H9 (cell line): ENCODE measurements at regions not wholly inside any gene's neighbourhood (a gene's known extent, or its start where the extent isn't known, plus 50 kb on each side); places are given as distances from the start of the nearest gene placed in this dataset.
A peak's percentile ranks its signal among the peaks of the same experiment; 100 is the strongest.

Experiments
- DNase-seq: peaks from one replicate; pipeline ENCODE4 v3.0.0-alpha.2; 2017
- H2AFZ ChIP-seq: one replicate; pipeline ENCODE4 v1.6.1; 2013; ENCODE audit warnings: mild to moderate bottlenecking, low read length, control low read depth, moderate library complexity
- H2AK5ac ChIP-seq: 2 replicates; pipeline ENCODE4 v1.6.1; 2013; ENCODE audit warnings: low read length, control low read depth, mixed read lengths; ENCODE audit not compliant: insufficient read length
- H2BK120ac ChIP-seq: one replicate; pipeline ENCODE4 v1.6.1; 2013; ENCODE audit warnings: low read depth, mild to moderate bottlenecking, low read length, control low read depth, inconsistent platforms; ENCODE audit not compliant: poor library complexity, severe bottlenecking
- H2BK12ac ChIP-seq: 2 replicates; pipeline ENCODE4 v1.6.1; 2013; ENCODE audit warnings: low read length, control low read depth, mixed read lengths, low read depth; ENCODE audit not compliant: insufficient read length
- H2BK15ac ChIP-seq: 2 replicates; pipeline ENCODE4 v1.6.1; 2013; ENCODE audit warnings: low read depth, low read length, control low read depth
- H2BK20ac ChIP-seq: one replicate; pipeline ENCODE4 v1.6.1; 2013; ENCODE audit warnings: low read depth, mild to moderate bottlenecking, low read length, control low read depth, inconsistent platforms; ENCODE audit not compliant: poor library complexity, severe bottlenecking
- H2BK5ac ChIP-seq: 2 replicates; pipeline ENCODE4 v1.6.1; 2013; ENCODE audit warnings: low read length, control low read depth, mixed read lengths; ENCODE audit not compliant: insufficient read length
- H3K14ac ChIP-seq: 2 replicates; pipeline ENCODE4 v1.6.1; 2013; ENCODE audit warnings: low read length, control low read depth; ENCODE audit not compliant: insufficient read depth
- H3K18ac ChIP-seq: 2 replicates; pipeline ENCODE4 v1.6.1; 2013; ENCODE audit warnings: low read depth, mild to moderate bottlenecking, mixed read lengths, low read length, control low read depth; ENCODE audit not compliant: insufficient read length
- H3K23ac ChIP-seq: 2 replicates; pipeline ENCODE4 v1.6.1; 2013; ENCODE audit warnings: low read length, control low read depth, mixed read lengths, low read depth; ENCODE audit not compliant: insufficient read length
- H3K23me2 ChIP-seq: 2 replicates; pipeline ENCODE4 v1.6.1; 2013; ENCODE audit warnings: low read depth, mild to moderate bottlenecking, mixed read lengths, low read length, control low read depth; ENCODE audit not compliant: insufficient read length, poor library complexity, severe bottlenecking
- H3K27ac ChIP-seq: 2 replicates; pipeline ENCODE4 v1.5.1; 2013; ENCODE audit warnings: low read length, control low read depth, mixed read lengths, low read depth; ENCODE audit not compliant: insufficient read length
- H3K27me3 ChIP-seq: 2 replicates; pipeline ENCODE4 v1.6.1; 2013; ENCODE audit warnings: low read length, control low read depth, inconsistent platforms; ENCODE audit not compliant: insufficient read depth
- H3K4ac ChIP-seq: 2 replicates; pipeline ENCODE4 v1.6.1; 2013; ENCODE audit warnings: low read depth, mild to moderate bottlenecking, control low read depth, inconsistent platforms, low read length, moderate library complexity
- H3K4me1 ChIP-seq: 2 replicates; pipeline ENCODE4 v1.6.1; 2013; ENCODE audit warnings: low read length, control low read depth, inconsistent platforms; ENCODE audit not compliant: insufficient read depth
- H3K4me2 ChIP-seq: 2 replicates; pipeline ENCODE4 v1.6.1; 2013; ENCODE audit warnings: low read length, control low read depth, mixed read lengths; ENCODE audit not compliant: insufficient read length, insufficient read depth
- H3K56ac ChIP-seq: 2 replicates; pipeline ENCODE4 v1.6.1; 2013; ENCODE audit warnings: low read depth, mild to moderate bottlenecking, mixed read lengths, low read length, control low read depth; ENCODE audit not compliant: insufficient read length
- H3K79me1 ChIP-seq: 2 replicates; pipeline ENCODE4 v1.6.1; 2013; ENCODE audit warnings: low read depth, mild to moderate bottlenecking, moderate library complexity, low read length, control low read depth, inconsistent platforms; ENCODE audit not compliant: insufficient read depth, poor library complexity, severe bottlenecking
- H3K79me2 ChIP-seq: 2 replicates; pipeline ENCODE4 v1.6.1; 2013; ENCODE audit warnings: low read length, control low read depth, inconsistent platforms; ENCODE audit not compliant: insufficient read depth
- H3K9ac ChIP-seq: 2 replicates; pipeline ENCODE4 v1.6.1; 2013; ENCODE audit warnings: low read length, control low read depth, mixed read lengths; ENCODE audit not compliant: insufficient read length; ENCODE audit errors: extremely low read depth
- H3K9me3 ChIP-seq: one replicate; pipeline ENCODE4 v1.6.1; 2013; ENCODE audit warnings: low read depth, low read length, inconsistent platforms; ENCODE audit not compliant: control insufficient read depth
- H3T11ph ChIP-seq: one replicate; pipeline ENCODE4 v1.6.1; 2013; ENCODE audit warnings: mild to moderate bottlenecking, low read length, control low read depth, inconsistent platforms
- H4K20me1 ChIP-seq: one replicate; pipeline ENCODE4 v1.6.1; 2013; ENCODE audit not compliant: control insufficient read depth, insufficient read length, insufficient read depth
- H4K5ac ChIP-seq: 2 replicates; pipeline ENCODE4 v1.6.1; 2013; ENCODE audit warnings: low read depth, mild to moderate bottlenecking, mixed read lengths, low read length, control low read depth; ENCODE audit not compliant: insufficient read length
- H4K8ac ChIP-seq: replicated peaks from 2 replicates; pipeline ENCODE4 v1.6.1; 2013; ENCODE audit warnings: low read length, control low read depth, mixed read lengths, low read depth; ENCODE audit not compliant: insufficient read length
- H4K91ac ChIP-seq: 2 replicates; pipeline ENCODE4 v1.6.1; 2013; ENCODE audit warnings: low read depth, mild to moderate bottlenecking, moderate library complexity, mixed read lengths, low read length, control low read depth; ENCODE audit not compliant: insufficient read length
- H3K27ac Mint-ChIP-seq, 3 experiments: 2 replicates in 2 of 3; 3 replicates in 1 of 3; pipeline ENCODE4 v1.8.0; 2020 to 2021; ENCODE audit warnings: mixed read lengths in 3 of 3, mild to moderate bottlenecking in 1 of 3, moderate library complexity in 1 of 3
- H3K27me3 Mint-ChIP-seq: 2 replicates; pipeline ENCODE4 v1.8.0; 2021; ENCODE audit warnings: low read depth, mild to moderate bottlenecking, moderate library complexity, mixed read lengths
- H3K36me3 Mint-ChIP-seq, 3 experiments: 2 replicates in 2 of 3; 3 replicates in 1 of 3; pipeline ENCODE4 v1.8.0; 2020 to 2021; ENCODE audit warnings: low read depth in 3 of 3, mixed read lengths in 3 of 3; ENCODE audit not compliant: insufficient read depth in 1 of 3
- H3K4me1 Mint-ChIP-seq, 2 experiments: 2 replicates each; pipeline ENCODE4 v1.8.0; 2020; ENCODE audit warnings: mixed read lengths in 2 of 2
- H3K4me3 Mint-ChIP-seq, 2 experiments: 2 replicates in 1 of 2; 3 replicates in 1 of 2; pipeline ENCODE4 v1.8.0; 2020 to 2021; ENCODE audit warnings: mild to moderate bottlenecking in 2 of 2, mixed read lengths in 2 of 2, moderate library complexity in 1 of 2
- H3K9me3 Mint-ChIP-seq, 2 experiments: 2 replicates in 1 of 2; 3 replicates in 1 of 2; pipeline ENCODE4 v1.8.0; 2020; ENCODE audit warnings: mild to moderate bottlenecking in 2 of 2, mixed read lengths in 2 of 2, moderate library complexity in 1 of 2
- WGBS: extraction: QIAGEN DNeasy Blood & Tissue Kit; methylation state at CpG from one replicate; pipeline ENCODE4 v1.1.7; 2013; ENCODE audit warnings: missing lambda C conversion rate, low lambda C conversion rate, mixed read lengths; ENCODE audit not compliant: insufficient read length; ENCODE audit errors: extremely low coverage; 5-methylcytosine and 5-hydroxymethylcytosine counted together
- TF ChIP-seq, protein P1 (sequence below): fragments of 200-600 bp; sonication (generic); conservative IDR thresholded peaks from 3 replicates; pipeline ENCODE4 v1.8.0; 2021; ENCODE audit warnings: antibody characterized with exemption, mild to moderate bottlenecking

DNA sequence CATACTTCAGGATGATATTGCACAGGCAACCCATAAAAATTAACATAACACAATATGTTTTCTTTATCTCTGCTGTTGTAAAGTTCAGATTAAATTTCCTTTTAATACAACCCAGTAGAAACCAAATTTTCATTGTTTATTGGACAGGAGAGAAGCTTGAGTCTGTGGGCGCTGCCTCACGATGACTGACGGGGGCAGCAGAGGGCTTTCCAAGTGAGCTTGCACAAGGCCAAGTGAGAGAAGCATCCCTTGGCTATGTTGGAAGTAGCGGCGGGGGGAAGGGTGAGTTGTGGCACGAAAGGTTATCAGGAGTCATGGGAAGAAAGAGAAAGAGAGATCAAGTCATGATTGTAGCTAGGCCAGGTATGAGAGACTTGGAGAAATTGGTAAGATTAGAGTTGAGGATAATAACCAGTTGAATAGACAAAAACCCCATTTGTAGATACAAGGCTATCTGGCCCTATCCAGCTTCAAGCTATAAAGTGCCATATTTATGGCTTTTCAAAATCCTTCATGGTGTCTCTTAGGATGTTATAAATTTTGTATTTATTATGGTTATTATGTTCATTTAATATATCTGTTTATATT is 413.7 kb upstream of the FAM98A start:
- H3K4me3 Mint-ChIP-seq: no peak overlapping the region
- H2BK20ac ChIP-seq: no peak overlapping the region
- H2AFZ ChIP-seq: no peak overlapping the region
- H3K79me2 ChIP-seq: no peaks in the 10 kb centered on the region
- H3K27me3 ChIP-seq: no peaks in the 10 kb centered on the region
- no CpG with 5 or more reads among the region's 6 CpGs for WGBS
- H3K36me3 Mint-ChIP-seq: peaks cover 3 to 17% (median 4%) of the 10 kb centered on the region in 3 experiments; a peak in 5 of 7 replicates
- no peak overlapping the region for H3K23ac ChIP-seq
- no peak overlapping the region for H3K56ac ChIP-seq
- H2BK120ac ChIP-seq: no peak overlapping the region
- no peak overlapping the region for H2BK5ac ChIP-seq
- H4K91ac ChIP-seq: no peak overlapping the region
- H3K27me3 Mint-ChIP-seq: no peaks in the 10 kb centered on the region; the same call in 1 of the 2 replicates
- H2BK15ac ChIP-seq: no peak overlapping the region
- no peak overlapping the region for H3K4ac ChIP-seq
- H3K4me1 Mint-ChIP-seq: peaks cover 5 to 6% of the 10 kb centered on the region in 2 experiments
- H3T11ph ChIP-seq: no peak overlapping the region
- no peaks in the 10 kb centered on the region for H4K20me1 ChIP-seq
- no peaks in the 10 kb centered on the region for H3K79me1 ChIP-seq
- no peaks in the 10 kb centered on the region for H3K23me2 ChIP-seq
- DNase-seq: peak; percentile 83
- H3K27ac ChIP-seq: no peak overlapping the region
- H2BK12ac ChIP-seq: no peak overlapping the region
- H3K4me2 ChIP-seq: no peak overlapping the region
- no peak overlapping the region for H3K27ac Mint-ChIP-seq
- no peak overlapping the region for H3K9ac ChIP-seq
- no peak overlapping the region for H3K14ac ChIP-seq
- no peak overlapping the region for H3K18ac ChIP-seq
- peaks cover 15 to 18% of the 10 kb centered on the region in 2 experiments; a peak in 4 of 5 replicates for H3K9me3 Mint-ChIP-seq
- TF ChIP-seq, protein P1, sequence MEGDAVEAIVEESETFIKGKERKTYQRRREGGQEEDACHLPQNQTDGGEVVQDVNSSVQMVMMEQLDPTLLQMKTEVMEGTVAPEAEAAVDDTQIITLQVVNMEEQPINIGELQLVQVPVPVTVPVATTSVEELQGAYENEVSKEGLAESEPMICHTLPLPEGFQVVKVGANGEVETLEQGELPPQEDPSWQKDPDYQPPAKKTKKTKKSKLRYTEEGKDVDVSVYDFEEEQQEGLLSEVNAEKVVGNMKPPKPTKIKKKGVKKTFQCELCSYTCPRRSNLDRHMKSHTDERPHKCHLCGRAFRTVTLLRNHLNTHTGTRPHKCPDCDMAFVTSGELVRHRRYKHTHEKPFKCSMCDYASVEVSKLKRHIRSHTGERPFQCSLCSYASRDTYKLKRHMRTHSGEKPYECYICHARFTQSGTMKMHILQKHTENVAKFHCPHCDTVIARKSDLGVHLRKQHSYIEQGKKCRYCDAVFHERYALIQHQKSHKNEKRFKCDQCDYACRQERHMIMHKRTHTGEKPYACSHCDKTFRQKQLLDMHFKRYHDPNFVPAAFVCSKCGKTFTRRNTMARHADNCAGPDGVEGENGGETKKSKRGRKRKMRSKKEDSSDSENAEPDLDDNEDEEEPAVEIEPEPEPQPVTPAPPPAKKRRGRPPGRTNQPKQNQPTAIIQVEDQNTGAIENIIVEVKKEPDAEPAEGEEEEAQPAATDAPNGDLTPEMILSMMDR: peak; percentile 92
- H4K5ac ChIP-seq: no peak overlapping the region
- H3K4me1 ChIP-seq: no peaks in the 10 kb centered on the region
- H2AK5ac ChIP-seq: no peak overlapping the region
- H3K9me3 ChIP-seq: no peaks in the 10 kb centered on the region
- H4K8ac ChIP-seq: no peak overlapping the region
